ENCODE measurements at regions not wholly inside any gene's neighbourhood (a gene's known extent, or its start where the extent isn't known, plus 50 kb on each side); places are given as distances from the start of the nearest gene placed in this dataset.

DNA sequence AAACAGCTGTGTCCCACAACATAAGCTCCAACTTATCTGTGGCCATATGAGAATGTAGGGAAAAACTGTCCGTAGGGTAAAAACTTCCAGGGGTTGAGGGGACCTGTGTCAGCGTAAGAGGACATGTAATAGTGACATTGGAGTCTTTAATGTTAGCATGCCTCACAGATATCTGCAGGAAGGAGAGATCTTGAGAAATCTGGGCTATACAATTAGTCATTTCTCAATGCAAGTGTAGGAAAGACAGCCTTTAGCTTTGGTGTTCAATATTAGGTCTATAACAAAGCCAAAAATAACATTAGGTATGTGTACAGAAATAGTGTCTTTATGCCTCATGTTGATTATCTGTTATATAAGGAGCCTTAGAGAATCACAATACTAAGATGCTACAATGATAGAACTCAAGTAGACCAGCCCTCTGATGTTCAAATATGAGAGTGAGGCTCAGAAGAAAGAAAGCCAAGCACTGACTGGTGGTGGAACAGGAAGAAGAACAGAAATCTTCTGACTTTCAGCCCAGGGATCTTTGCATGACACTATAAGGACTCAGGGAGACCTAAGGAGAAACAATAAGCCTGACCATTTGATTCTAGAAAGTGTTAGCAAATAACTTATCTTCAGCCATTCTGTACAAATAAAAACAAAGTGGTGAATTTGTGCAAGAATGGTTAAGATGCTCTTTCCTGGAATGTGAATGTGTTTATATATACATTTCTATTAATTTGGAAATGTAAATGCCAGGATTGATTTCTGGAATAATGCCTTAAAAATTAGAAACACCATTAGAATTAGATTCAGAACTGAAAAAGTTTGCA is 152.6 kb downstream of the ZC3H11B start:
- no peaks in the 10 kb centered on the region for H3K4me1 Mint-ChIP-seq (ENCODE audit: low read depth, unreplicated experiment)
- TF ChIP-seq, protein P1, sequence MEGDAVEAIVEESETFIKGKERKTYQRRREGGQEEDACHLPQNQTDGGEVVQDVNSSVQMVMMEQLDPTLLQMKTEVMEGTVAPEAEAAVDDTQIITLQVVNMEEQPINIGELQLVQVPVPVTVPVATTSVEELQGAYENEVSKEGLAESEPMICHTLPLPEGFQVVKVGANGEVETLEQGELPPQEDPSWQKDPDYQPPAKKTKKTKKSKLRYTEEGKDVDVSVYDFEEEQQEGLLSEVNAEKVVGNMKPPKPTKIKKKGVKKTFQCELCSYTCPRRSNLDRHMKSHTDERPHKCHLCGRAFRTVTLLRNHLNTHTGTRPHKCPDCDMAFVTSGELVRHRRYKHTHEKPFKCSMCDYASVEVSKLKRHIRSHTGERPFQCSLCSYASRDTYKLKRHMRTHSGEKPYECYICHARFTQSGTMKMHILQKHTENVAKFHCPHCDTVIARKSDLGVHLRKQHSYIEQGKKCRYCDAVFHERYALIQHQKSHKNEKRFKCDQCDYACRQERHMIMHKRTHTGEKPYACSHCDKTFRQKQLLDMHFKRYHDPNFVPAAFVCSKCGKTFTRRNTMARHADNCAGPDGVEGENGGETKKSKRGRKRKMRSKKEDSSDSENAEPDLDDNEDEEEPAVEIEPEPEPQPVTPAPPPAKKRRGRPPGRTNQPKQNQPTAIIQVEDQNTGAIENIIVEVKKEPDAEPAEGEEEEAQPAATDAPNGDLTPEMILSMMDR (IDR thresholded peaks at IDR 0.05; ENCODE audit: partially characterized antibody, unreplicated experiment) = no peak
- no peaks in the 10 kb centered on the region for H3K9me3 Mint-ChIP-seq (ENCODE audit: unreplicated experiment)
- no peaks in the 10 kb centered on the region for H3K36me3 Mint-ChIP-seq (ENCODE audit: unreplicated experiment)
- no peak for DNase-seq
- H3K27me3 Mint-ChIP-seq (ENCODE audit: unreplicated experiment) = no peaks in the 10 kb centered on the region
- no peak overlapping the region for H3K4me3 Mint-ChIP-seq (ENCODE audit: unreplicated experiment)
- H3K27ac Mint-ChIP-seq (ENCODE audit: unreplicated experiment) = no peak overlapping the region

DNA sequence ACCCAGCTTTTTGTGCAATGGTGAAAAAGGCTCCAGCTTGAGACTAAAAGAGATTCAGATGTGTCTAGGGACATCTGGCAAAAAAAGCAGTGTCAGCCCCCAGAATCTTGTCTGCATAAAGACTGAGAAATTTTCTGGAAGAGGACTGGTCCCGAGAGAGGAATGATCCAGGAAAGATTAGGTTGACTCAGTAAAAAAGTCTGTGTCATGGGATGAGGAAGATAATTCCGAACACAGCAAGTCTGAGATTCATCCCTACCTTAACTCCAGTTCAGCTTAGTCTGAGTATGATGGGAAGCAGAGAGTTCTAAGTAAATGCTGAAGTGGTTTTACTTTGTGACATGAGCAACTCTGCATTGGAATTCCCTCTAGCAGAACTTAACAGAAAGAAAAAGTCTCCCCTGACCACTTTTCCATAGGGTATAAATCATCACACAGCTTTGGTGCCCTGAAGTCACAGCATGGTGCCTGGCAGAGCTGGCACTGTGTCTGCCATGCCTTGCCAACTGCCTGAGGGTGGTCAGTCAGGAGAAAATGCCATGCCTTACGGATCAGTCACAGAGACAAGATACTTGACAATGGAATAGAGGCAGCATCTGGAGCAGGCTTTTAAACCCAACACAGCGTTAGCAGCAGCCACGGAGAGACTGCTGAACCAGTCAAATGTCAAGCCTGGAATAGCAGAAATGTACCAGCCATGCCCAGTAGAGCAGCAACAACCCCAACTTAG is 153.4 kb downstream of the ZC3H11B start:
- H3K4me1 Mint-ChIP-seq (ENCODE audit: low read depth, unreplicated experiment) = no peaks in the 10 kb centered on the region
- TF ChIP-seq, protein P1 (IDR thresholded peaks at IDR 0.05; ENCODE audit: partially characterized antibody, unreplicated experiment) = no peak
- no peak for DNase-seq
- H3K36me3 Mint-ChIP-seq (ENCODE audit: unreplicated experiment) = no peaks in the 10 kb centered on the region
- no peaks in the 10 kb centered on the region for H3K27me3 Mint-ChIP-seq (ENCODE audit: unreplicated experiment)
- no peaks in the 10 kb centered on the region for H3K9me3 Mint-ChIP-seq (ENCODE audit: unreplicated experiment)
- H3K4me3 Mint-ChIP-seq (ENCODE audit: unreplicated experiment) = no peak overlapping the region
- H3K27ac Mint-ChIP-seq (ENCODE audit: unreplicated experiment) = no peak overlapping the region

DNA sequence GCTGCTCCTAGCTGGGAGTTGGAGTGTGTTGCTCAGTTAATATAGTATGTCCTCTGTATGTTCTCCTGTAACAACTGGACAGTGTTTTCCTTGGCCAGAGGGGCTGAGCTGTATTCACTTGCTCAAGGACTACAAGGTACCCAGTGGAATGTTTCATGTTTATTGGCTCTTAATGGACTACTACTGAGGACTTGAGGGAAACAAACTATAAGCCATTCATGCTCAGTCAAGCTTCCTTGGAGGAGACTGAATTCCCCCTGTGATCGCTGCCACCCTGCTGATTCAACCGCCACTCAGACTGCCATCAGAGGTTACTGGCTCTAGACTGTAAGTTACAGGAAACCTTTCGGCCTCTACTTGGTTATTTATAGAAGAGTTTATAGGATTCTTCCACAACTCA is 166.6 kb downstream of the ZC3H11B start:
- H3K9me3 Mint-ChIP-seq (ENCODE audit: unreplicated experiment) = no peaks in the 10 kb centered on the region
- TF ChIP-seq, protein P1 (IDR thresholded peaks at IDR 0.05; ENCODE audit: partially characterized antibody, unreplicated experiment) = no peak
- DNase-seq = no peak
- H3K4me1 Mint-ChIP-seq (ENCODE audit: low read depth, unreplicated experiment) = no peaks in the 10 kb centered on the region
- H3K27ac Mint-ChIP-seq (ENCODE audit: unreplicated experiment) = no peak overlapping the region
- peaks cover 2% of the 10 kb centered on the region for H3K27me3 Mint-ChIP-seq (ENCODE audit: unreplicated experiment)
- H3K4me3 Mint-ChIP-seq (ENCODE audit: unreplicated experiment) = no peak overlapping the region
- H3K36me3 Mint-ChIP-seq (ENCODE audit: unreplicated experiment) = no peaks in the 10 kb centered on the region

DNA sequence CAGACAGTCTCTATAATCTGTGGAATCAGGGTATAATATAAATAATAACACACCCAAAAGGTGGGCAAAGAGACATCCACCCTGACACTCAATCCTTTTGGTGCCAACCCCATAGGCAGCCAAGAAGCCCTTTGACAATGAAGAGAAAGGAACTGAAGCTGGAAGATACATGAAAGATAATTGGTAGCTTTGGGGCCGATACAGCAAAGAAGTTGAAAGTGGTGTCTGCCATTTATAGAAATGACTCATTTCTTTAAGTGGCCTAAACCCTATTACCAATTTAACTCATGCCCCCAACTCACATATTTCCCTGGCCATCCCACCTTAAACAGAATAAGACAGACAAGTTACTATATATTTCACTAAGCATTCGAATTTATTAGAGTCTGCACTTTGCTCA is 167.0 kb downstream of the ZC3H11B start:
- H3K4me1 Mint-ChIP-seq (ENCODE audit: low read depth, unreplicated experiment) = no peaks in the 10 kb centered on the region
- TF ChIP-seq, protein P1 (IDR thresholded peaks at IDR 0.05; ENCODE audit: partially characterized antibody, unreplicated experiment) = no peak
- H3K4me3 Mint-ChIP-seq (ENCODE audit: unreplicated experiment) = no peak overlapping the region
- no peaks in the 10 kb centered on the region for H3K36me3 Mint-ChIP-seq (ENCODE audit: unreplicated experiment)
- H3K9me3 Mint-ChIP-seq (ENCODE audit: unreplicated experiment) = no peaks in the 10 kb centered on the region
- H3K27me3 Mint-ChIP-seq (ENCODE audit: unreplicated experiment) = peaks cover 2% of the 10 kb centered on the region
- no peak for DNase-seq
- H3K27ac Mint-ChIP-seq (ENCODE audit: unreplicated experiment) = no peak overlapping the region

DNA sequence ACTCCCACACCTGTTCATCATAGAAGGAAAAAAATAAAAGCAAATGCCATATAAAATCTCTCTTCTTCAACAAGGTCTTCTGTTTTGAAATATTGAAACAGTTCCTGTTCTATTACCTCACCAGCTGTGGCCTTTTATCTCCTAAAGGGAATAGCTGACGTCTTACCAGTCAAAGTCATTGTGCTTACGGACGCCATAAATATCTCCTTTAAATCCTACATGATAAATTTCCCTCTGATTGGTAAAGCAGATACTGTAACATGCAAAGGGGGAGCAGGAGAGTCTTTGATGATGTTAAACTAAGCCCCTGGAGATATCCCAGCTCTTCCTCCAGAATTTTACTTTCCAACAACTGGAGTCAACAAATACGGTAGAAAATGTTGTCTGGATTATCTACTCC is 168.4 kb downstream of the ZC3H11B start:
- Mint-ChIP-seq H3K4me1 (ENCODE audit: low read depth, unreplicated experiment) (no peaks in the 10 kb centered on the region), H3K36me3 (ENCODE audit: unreplicated experiment) (no peaks in the 10 kb centered on the region), H3K4me3 (ENCODE audit: unreplicated experiment) (no peak overlapping the region), H3K27ac (ENCODE audit: unreplicated experiment) (no peak overlapping the region), H3K9me3 (ENCODE audit: unreplicated experiment) (no peaks in the 10 kb centered on the region), H3K27me3 (ENCODE audit: unreplicated experiment) (peaks cover 2% of the 10 kb centered on the region)
- DNase-seq = no peak
- TF ChIP-seq, protein P1 (IDR thresholded peaks at IDR 0.05; ENCODE audit: partially characterized antibody, unreplicated experiment) = no peak

All from glutamatergic neuron (in vitro differentiated cells).